OCI-LY7 (cell line): ENCODE measurements at regions not wholly inside any gene's neighbourhood (a gene's known extent, or its start where the extent isn't known, plus 50 kb on each side); places are given as distances from the start of the nearest gene placed in this dataset.

ENCODE experiments used
- BruUV-seq: library from RNA; stranded (reverse); fragments of 400-500 nt; replicated peaks from 2 replicates; lab custom pipeline; 2021; lab: Mats Ljungman, UMichigan
- CTCF ChIA-PET: fragments of 300-600 bp; sonication (Branson Sonifier 250); formaldehyde crosslinking; loops from one replicate; lab custom pipeline; 2022; ENCODE audit warnings: antibody characterized with exemption; ENCODE audit not compliant: unreplicated experiment; lab: Charles Lee
- POLR2A ChIA-PET: fragments of 300-600 bp; sonication (Branson Sonifier 250); formaldehyde crosslinking; loops from one replicate; lab custom pipeline; 2022; ENCODE audit warnings: antibody characterized with exemption; lab: Charles Lee
- DNase-seq: peaks from one replicate; pipeline ENCODE4 v3.0.0-alpha.2; 2015; ENCODE audit warnings: low spot score
- H2AFZ ChIP-seq: fragments of 200-600 bp; sonication (generic), shearing (Covaris generic); 2 replicates; pipeline ENCODE4 v1.6.1; 2014; ENCODE audit warnings: mild to moderate bottlenecking, antibody characterized with exemption, low read length, moderate library complexity
- H3K27ac ChIP-seq: fragments of 200-600 bp; sonication (generic); 2 replicates; pipeline ENCODE4 v1.5.1; 2014; ENCODE audit warnings: mixed run types, low read depth, mild to moderate bottlenecking, moderate library complexity, low read length, inconsistent platforms; ENCODE audit not compliant: poor library complexity, severe bottlenecking
- H3K36me3 ChIP-seq: fragments of 200-600 bp; sonication (generic); 2 replicates; pipeline ENCODE4 v1.6.1; 2014; ENCODE audit warnings: mild to moderate bottlenecking, antibody characterized with exemption, low read length, moderate library complexity, mixed read lengths; ENCODE audit not compliant: insufficient read depth
- H3K4me1 ChIP-seq: fragments of 200-600 bp; sonication (generic); 2 replicates; pipeline ENCODE4 v1.5.1; 2014; ENCODE audit warnings: mild to moderate bottlenecking, low read length; ENCODE audit not compliant: insufficient read depth, poor library complexity, severe bottlenecking
- H3K4me2 ChIP-seq: fragments of 200-600 bp; sonication (generic); 2 replicates; pipeline ENCODE4 v1.6.1; 2014; ENCODE audit warnings: mild to moderate bottlenecking, low read length
- H3K4me3 ChIP-seq: fragments of 200-600 bp; sonication (generic); 2 replicates; pipeline ENCODE4 v1.5.1; 2014; ENCODE audit warnings: mild to moderate bottlenecking, low read depth, low read length; ENCODE audit not compliant: poor library complexity, severe bottlenecking
- H3K79me2 ChIP-seq: fragments of 200-600 bp; sonication (generic); 2 replicates; pipeline ENCODE4 v1.6.1; 2016; ENCODE audit warnings: low read depth, mild to moderate bottlenecking, low read length, moderate library complexity, mixed read lengths; ENCODE audit not compliant: insufficient read depth
- H3K9me2 ChIP-seq: fragments of 200-600 bp; sonication (generic); 2 replicates; pipeline ENCODE4 v1.6.1; 2016; ENCODE audit warnings: mild to moderate bottlenecking, low read length, mixed read lengths; ENCODE audit not compliant: insufficient read depth
- H3K9me3 ChIP-seq: fragments of 200-600 bp; sonication (generic); 2 replicates; pipeline ENCODE4 v1.6.1; 2014; ENCODE audit warnings: mild to moderate bottlenecking, mixed run types, low read length, mixed read lengths
- H4K20me1 ChIP-seq: fragments of 200-600 bp; sonication (generic); 2 replicates; pipeline ENCODE4 v1.6.1; 2014; ENCODE audit warnings: mild to moderate bottlenecking, antibody characterized with exemption, low read length, moderate library complexity, mixed read lengths; ENCODE audit not compliant: insufficient read depth
- EZH2phosphoT487 ChIP-seq: fragments of 200-600 bp; sonication (generic); IDR thresholded peaks from 2 replicates; pipeline ENCODE4 v1.6.1; 2018; ENCODE audit warnings: low read depth, borderline replicate concordance, mild to moderate bottlenecking, mixed run types, antibody characterized with exemption, low read length, moderate library complexity, mixed read lengths
- intact Hi-C: fragments of 100-400 bp; cut with micrococcal nuclease; formaldehyde crosslinking; loops from one replicate; pipeline ENCODE4 v1.10.0; 2022; ENCODE audit not compliant: unreplicated experiment
- TF ChIP-seq, protein P1 (sequence below): fragments of 200-600 bp; sonication (generic); conservative IDR thresholded peaks from 2 replicates; pipeline ENCODE4 v1.5.1; 2014; ENCODE audit warnings: mild to moderate bottlenecking, antibody characterized with exemption, low read length, moderate library complexity, mixed read lengths

DNA sequence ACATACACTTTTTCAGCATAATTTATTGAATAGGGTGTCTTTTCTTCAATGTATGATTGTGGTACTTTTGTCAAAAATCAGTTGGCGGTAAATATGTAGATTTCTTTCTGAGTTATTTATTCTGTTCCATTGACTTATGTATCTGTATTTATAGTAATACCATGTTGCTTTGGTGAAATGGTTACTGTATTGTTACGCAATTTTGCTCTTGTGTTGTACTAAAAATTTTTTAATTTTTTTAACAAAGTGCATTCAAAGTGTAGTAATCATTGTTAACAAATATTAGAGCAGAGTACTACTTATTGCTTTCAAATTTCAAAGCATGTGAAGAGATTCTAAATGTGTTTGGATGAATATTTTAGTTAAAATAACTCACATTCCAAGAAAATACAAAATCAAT, 915.4 kb downstream of the PCDH19 start:
- H3K9me3 ChIP-seq, result no peaks in the 10 kb centered on the region
- no peak for DNase-seq
- TF ChIP-seq, protein P1, sequence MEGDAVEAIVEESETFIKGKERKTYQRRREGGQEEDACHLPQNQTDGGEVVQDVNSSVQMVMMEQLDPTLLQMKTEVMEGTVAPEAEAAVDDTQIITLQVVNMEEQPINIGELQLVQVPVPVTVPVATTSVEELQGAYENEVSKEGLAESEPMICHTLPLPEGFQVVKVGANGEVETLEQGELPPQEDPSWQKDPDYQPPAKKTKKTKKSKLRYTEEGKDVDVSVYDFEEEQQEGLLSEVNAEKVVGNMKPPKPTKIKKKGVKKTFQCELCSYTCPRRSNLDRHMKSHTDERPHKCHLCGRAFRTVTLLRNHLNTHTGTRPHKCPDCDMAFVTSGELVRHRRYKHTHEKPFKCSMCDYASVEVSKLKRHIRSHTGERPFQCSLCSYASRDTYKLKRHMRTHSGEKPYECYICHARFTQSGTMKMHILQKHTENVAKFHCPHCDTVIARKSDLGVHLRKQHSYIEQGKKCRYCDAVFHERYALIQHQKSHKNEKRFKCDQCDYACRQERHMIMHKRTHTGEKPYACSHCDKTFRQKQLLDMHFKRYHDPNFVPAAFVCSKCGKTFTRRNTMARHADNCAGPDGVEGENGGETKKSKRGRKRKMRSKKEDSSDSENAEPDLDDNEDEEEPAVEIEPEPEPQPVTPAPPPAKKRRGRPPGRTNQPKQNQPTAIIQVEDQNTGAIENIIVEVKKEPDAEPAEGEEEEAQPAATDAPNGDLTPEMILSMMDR, result no peak
- no peak for TF ChIP-seq EZH2phosphoT487
- no peaks in the 10 kb centered on the region for H3K79me2 ChIP-seq
- CTCF ChIA-PET, result no interaction called here
- no peak overlapping the region for H2AFZ ChIP-seq
- no peak overlapping the region for H3K27ac ChIP-seq
- no peaks in the 10 kb centered on the region for H3K9me2 ChIP-seq
- H3K4me1 ChIP-seq, result no peaks in the 10 kb centered on the region
- POLR2A ChIA-PET, result no interaction called here
- intact Hi-C loops, result no loop called here
- no peak overlapping the region for H3K4me2 ChIP-seq
- no peaks in the 10 kb centered on the region for H3K36me3 ChIP-seq
- BruUV-seq, result no TSS peak
- no peak overlapping the region for H3K4me3 ChIP-seq
- no peaks in the 10 kb centered on the region for H4K20me1 ChIP-seq

DNA sequence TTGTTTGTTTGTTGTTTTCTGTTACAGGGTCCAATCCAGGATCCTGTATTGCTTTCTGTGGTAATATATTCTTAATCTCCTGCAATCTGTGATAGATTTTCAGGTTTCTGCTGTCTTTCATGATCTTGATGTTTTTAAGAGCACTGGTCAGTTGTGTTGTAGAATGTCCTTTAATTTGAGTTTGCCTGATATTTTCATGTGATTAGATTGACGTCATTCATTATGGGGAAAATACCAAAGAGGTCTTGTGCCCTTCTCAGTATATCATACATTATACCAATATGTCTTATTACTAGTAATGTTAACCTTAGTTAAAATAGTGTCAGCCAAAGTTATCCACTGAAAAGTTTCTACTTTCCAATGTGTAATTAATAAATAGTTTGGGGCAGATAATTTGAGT, 929.3 kb downstream of the PCDH19 start:
- intact Hi-C loops, result no loop called here
- TF ChIP-seq, protein P1, result no peak
- TF ChIP-seq EZH2phosphoT487, result no peak
- Histone ChIP-seq H4K20me1 (no peaks in the 10 kb centered on the region), H3K9me3 (no peaks in the 10 kb centered on the region), H3K36me3 (no peaks in the 10 kb centered on the region), H3K79me2 (no peaks in the 10 kb centered on the region), H3K27ac (no peak overlapping the region), H3K4me3 (no peak overlapping the region), H3K4me2 (no peak overlapping the region), H3K9me2 (no peaks in the 10 kb centered on the region), H2AFZ (no peak overlapping the region), H3K4me1 (no peaks in the 10 kb centered on the region)
- no TSS peak for BruUV-seq
- CTCF ChIA-PET, result no interaction called here
- DNase-seq, result no peak
- POLR2A ChIA-PET, result no interaction called here

DNA sequence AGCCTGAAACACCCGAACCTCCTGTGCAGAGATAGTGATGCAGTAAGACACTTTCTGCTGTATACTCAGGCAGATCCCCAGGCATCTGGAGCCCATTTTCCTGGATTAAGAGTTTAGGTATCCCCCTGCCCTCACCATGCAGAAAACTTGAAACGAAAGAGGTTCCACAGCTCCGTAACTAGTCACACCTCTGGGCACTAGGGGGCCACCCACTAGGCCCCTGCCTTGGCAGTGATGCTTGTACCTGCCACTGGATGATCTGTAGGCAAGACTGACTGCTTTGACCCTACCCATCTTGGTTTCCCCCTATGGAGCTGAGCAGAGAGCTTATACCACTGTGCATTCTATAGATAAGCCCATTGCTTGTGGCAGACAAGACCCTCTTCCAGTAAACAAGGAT, 940.6 kb downstream of the PCDH19 start:
- H3K4me2 ChIP-seq, result no peak overlapping the region
- DNase-seq, result no peak
- H3K36me3 ChIP-seq, result no peaks in the 10 kb centered on the region
- ChIA-PET POLR2A (no interaction called here), CTCF (no interaction called here)
- no peaks in the 10 kb centered on the region for H3K4me1 ChIP-seq
- no peaks in the 10 kb centered on the region for H3K79me2 ChIP-seq
- intact Hi-C loops, result no loop called here
- H3K4me3 ChIP-seq, result no peak overlapping the region
- H2AFZ ChIP-seq, result no peak overlapping the region
- H3K9me2 ChIP-seq, result no peaks in the 10 kb centered on the region
- no peaks in the 10 kb centered on the region for H3K9me3 ChIP-seq
- H4K20me1 ChIP-seq, result no peaks in the 10 kb centered on the region
- no TSS peak for BruUV-seq
- TF ChIP-seq EZH2phosphoT487, result no peak
- TF ChIP-seq, protein P1, result no peak
- H3K27ac ChIP-seq, result no peak overlapping the region
